GM12891 (cell line): ENCODE measurements at regions not wholly inside any gene's neighbourhood (a gene's known extent, or its start where the extent isn't known, plus 50 kb on each side); places are given as distances from the start of the nearest gene placed in this dataset.

Experiments used
- DNase-seq: peaks from one replicate; pipeline ENCODE4 v3.0.0; 2011; ENCODE audit warnings: low spot score; ENCODE audit not compliant: insufficient read length
- FAIRE-seq: peaks from 2 replicates; lab custom pipeline; 2011; peaks lifted over from hg19 to GRCh38; lab: Jason Lieb, UNC
- PAX5 ChIP-seq: IDR thresholded peaks from 2 replicates; pipeline ENCODE4 v1.6.1; 2011; ENCODE audit warnings: low read length, moderate library complexity, mild to moderate bottlenecking; ENCODE audit not compliant: insufficient read depth, severe bottlenecking
- POLR2A ChIP-seq: IDR thresholded peaks from 2 replicates; pipeline ENCODE4 v1.6.1; 2011; ENCODE audit warnings: low read depth, low read length, control low read depth
- POLR2AphosphoS5 ChIP-seq: IDR thresholded peaks from 2 replicates; pipeline ENCODE4 v1.6.1; 2011; ENCODE audit warnings: low read depth, low read length, control low read depth
- POU2F2 ChIP-seq: IDR thresholded peaks from 2 replicates; pipeline ENCODE4 v1.6.1; 2011; ENCODE audit warnings: low read depth, mild to moderate bottlenecking, control low read depth, low read length, moderate library complexity
- SPI1 ChIP-seq: IDR thresholded peaks from 2 replicates; pipeline ENCODE4 v1.6.1; 2011; ENCODE audit warnings: low read depth, low read length, control low read depth
- TAF1 ChIP-seq: IDR thresholded peaks from 2 replicates; pipeline ENCODE4 v1.6.1; 2011; ENCODE audit warnings: low read depth, low read length, control low read depth

- no peak for TF ChIP-seq PAX5
- no peak for TF ChIP-seq POLR2AphosphoS5
- TF ChIP-seq POLR2A: no peak
- TF ChIP-seq SPI1: no peak
- TF ChIP-seq TAF1: no peak
- TF ChIP-seq POU2F2: no peak
- DNase-seq: no peak
- FAIRE-seq: no peak
Observed at GRCh38 chr18:22314001-22314400, 103.7 kb downstream of the CTAGE1 start.

- TF ChIP-seq TAF1 (no peak), POLR2A (no peak), SPI1 (no peak), POU2F2 (no peak), POLR2AphosphoS5 (no peak), PAX5 (no peak)
- DNase-seq: no peak
- FAIRE-seq: no peak
Observed at GRCh38 chr18:22311301-22311700, 106.4 kb downstream of the CTAGE1 start.

GRCh38 chr18:22309191-22309590 lies 108.5 kb downstream of the CTAGE1 start:
- TF ChIP-seq POLR2AphosphoS5 (no peak), POLR2A (no peak), PAX5 (no peak), SPI1 (no peak), POU2F2 (no peak), TAF1 (no peak)
- no peak for FAIRE-seq
- DNase-seq: no peak

GRCh38 chr18:22307528-22307927 lies 110.2 kb downstream of the CTAGE1 start:
- DNase-seq (no peak), FAIRE-seq (no peak)
- TF ChIP-seq POLR2AphosphoS5: no peak
- peak; percentile 54; the same call in 1 of the 2 replicates for TF ChIP-seq SPI1

GRCh38 chr18:22303927-22304326 lies 113.8 kb downstream of the CTAGE1 start:
- no peak for DNase-seq
- TF ChIP-seq POLR2AphosphoS5: no peak
- no peak for TF ChIP-seq TAF1
- no peak for TF ChIP-seq POU2F2
- TF ChIP-seq SPI1: no peak
- no peak for TF ChIP-seq POLR2A
- no peak for TF ChIP-seq PAX5
- FAIRE-seq: no peak

GRCh38 chr18:22302144-22302543 lies 115.6 kb downstream of the CTAGE1 start:
- no peak for FAIRE-seq
- DNase-seq: no peak
- TF ChIP-seq POLR2A (no peak), TAF1 (no peak), POU2F2 (no peak), PAX5 (no peak), SPI1 (no peak)

- DNase-seq: no peak
- TF ChIP-seq POU2F2 (no peak), POLR2AphosphoS5 (no peak), SPI1 (no peak), POLR2A (no peak), TAF1 (no peak), PAX5 (no peak)
- no peak for FAIRE-seq
Observed at GRCh38 chr18:22300665-22301636, 116.8 kb downstream of the CTAGE1 start.

- TF ChIP-seq POLR2A (no peak), SPI1 (no peak), TAF1 (no peak), POU2F2 (no peak), POLR2AphosphoS5 (no peak), PAX5 (no peak)
- DNase-seq (no peak), FAIRE-seq (no peak)
Observed at GRCh38 chr18:22297008-22297407, 120.7 kb downstream of the CTAGE1 start.

- FAIRE-seq (no peak), DNase-seq (no peak)
- TF ChIP-seq POLR2AphosphoS5: no peak
- no peak for TF ChIP-seq PAX5
- TF ChIP-seq POU2F2: no peak
- no peak for TF ChIP-seq POLR2A
- no peak for TF ChIP-seq SPI1
- TF ChIP-seq TAF1: no peak
Observed at GRCh38 chr18:22296304-22296703, 121.4 kb downstream of the CTAGE1 start.

- DNase-seq: no peak
- TF ChIP-seq POU2F2 (no peak), POLR2AphosphoS5 (no peak), SPI1 (no peak), TAF1 (no peak)
- no peak for FAIRE-seq
Observed at GRCh38 chr18:22293417-22293816, 124.0 kb downstream of the GATA6 start.
